Hepatocyte (in vitro differentiated cells): ENCODE measurements at regions not wholly inside any gene's neighbourhood (a gene's known extent, or its start where the extent isn't known, plus 50 kb on each side); places are given as distances from the start of the nearest gene placed in this dataset.

ENCODE experiments used
- CTCF ChIP-seq: fragments of 200-600 bp; sonication (generic); IDR thresholded peaks from 2 replicates; pipeline ENCODE4 v1.5.1; 2016; ENCODE audit warnings: antibody characterized with exemption, mild to moderate bottlenecking; ENCODE audit not compliant: poor library complexity
- EZH2 ChIP-seq: fragments of 200-600 bp; sonication (generic); IDR thresholded peaks from 2 replicates; pipeline ENCODE4 v1.6.1; 2016; ENCODE audit warnings: antibody characterized with exemption, mild to moderate bottlenecking, borderline replicate concordance
- EZH2phosphoT487 ChIP-seq: fragments of 200-600 bp; sonication (generic); IDR thresholded peaks from one replicate; pipeline ENCODE4 v1.6.1; 2018; ENCODE audit warnings: antibody characterized with exemption, mild to moderate bottlenecking, low read depth, moderate library complexity; ENCODE audit not compliant: unreplicated experiment, severe bottlenecking

GRCh38 chr12:86526060-86526595 is 269.9 kb upstream of the MGAT4C start:
- TF ChIP-seq CTCF = no peak
- TF ChIP-seq EZH2 = no peak
- TF ChIP-seq EZH2phosphoT487 = no peak
